ENCODE measurements at regions not wholly inside any gene's neighbourhood (a gene's known extent, or its start where the extent isn't known, plus 50 kb on each side); places are given as distances from the start of the nearest gene placed in this dataset.

- Histone ChIP-seq H3K4me2 (ENCODE audit: insufficient read depth, low read length) (no peak overlapping the region), H4K20me1 (replicated peaks; ENCODE audit: control insufficient read depth, extremely low read depth, insufficient read depth, low read length) (no peaks in the 10 kb centered on the region), H3K79me2 (ENCODE audit: control insufficient read depth, insufficient read depth, low read length) (no peaks in the 10 kb centered on the region), H3K9me3 (replicated peaks; ENCODE audit: control insufficient read depth, insufficient read depth, low read length) (no peaks in the 10 kb centered on the region), H3K36me3 (ENCODE audit: control insufficient read depth in 2 of 2, extremely low read depth in 1 of 2, insufficient read depth in 2 of 2, low read length in 2 of 2) (no peaks in the 10 kb centered on the region), H2AFZ (ENCODE audit: low read depth, low read length) (no peak overlapping the region), H3K4me3 (replicated peaks in 1 of 3; ENCODE audit: insufficient read depth in 1 of 3, low read depth in 1 of 3, low read length in 3 of 3) (no peak overlapping the region), H3K4me1 (ENCODE audit: control insufficient read depth, extremely low read depth, insufficient read depth, low read length) (no peaks in the 10 kb centered on the region), H3K9me1 (replicated peaks; ENCODE audit: control insufficient read depth, extremely low read depth, insufficient read depth, low read length) (no peaks in the 10 kb centered on the region), H3K9ac (replicated peaks; ENCODE audit: extremely low read depth, insufficient read depth, low read length) (no peak overlapping the region), H3K27ac (ENCODE audit: insufficient read depth, low read depth, low read length) (no peak overlapping the region), H3K27me3 (ENCODE audit: control insufficient read depth in 2 of 2, insufficient read depth in 2 of 2, low read length in 2 of 2) (no peaks in the 10 kb centered on the region)
- dilution Hi-C loops (cut with MboI; ENCODE audit: extremely low pct_ligation_motif_present, low sequenced_read_pairs): no loop called here
- BruUV-seq (replicated peaks): no TSS peak
- intact Hi-C loops (cut with micrococcal nuclease): no loop called here
- FAIRE-seq: no peak
- CTCF ChIA-PET: no interaction called here
- no peak for DNase-seq (ENCODE audit: low read depth, low spot score)
- TF ChIP-seq MYC (IDR thresholded peaks at IDR 0.05; ENCODE audit: low read depth, low read length) (no peak), CTCF (IDR thresholded peaks at IDR 0.05; ENCODE audit: extremely low read depth in 1 of 2, insufficient read depth in 1 of 2, low read depth in 1 of 2, low read length in 2 of 2) (no peak), POLR2AphosphoS5 (IDR thresholded peaks at IDR 0.05; ENCODE audit: insufficient read depth, low read depth, low read length) (no peak), EZH2 (IDR thresholded peaks at IDR 0.05; ENCODE audit: borderline replicate concordance, low read depth, low read length, severe bottlenecking) (no peak), FOS (IDR thresholded peaks at IDR 0.05; ENCODE audit: borderline replicate concordance, insufficient read depth, low read length) (no peak), GATA2 (IDR thresholded peaks at IDR 0.05; ENCODE audit: insufficient read depth, insufficient read length, low read depth, low read length) (no peak), MAX (IDR thresholded peaks at IDR 0.05; ENCODE audit: insufficient read depth, insufficient read length) (no peak), POLR2A (IDR thresholded peaks at IDR 0.05; ENCODE audit: low read depth, low read length) (no peak), JUN (IDR thresholded peaks at IDR 0.05; ENCODE audit: borderline replicate concordance, insufficient read depth, insufficient read length, low read depth) (no peak)
- POLR2A ChIA-PET: no interaction called here
These were observed 490.9 kb downstream of the FLRT2 start for GRCh38 chr14:86020841-86021240.
